HG03571 (cell line): ENCODE measurements at regions not wholly inside any gene's neighbourhood (a gene's known extent, or its start where the extent isn't known, plus 50 kb on each side); places are given as distances from the start of the nearest gene placed in this dataset.

Experiments used
- ATAC-seq: cut with Tn5 transposase; IDR thresholded peaks from one replicate; pipeline ENCODE4 v1.9.1; 2021; ENCODE audit not compliant: unreplicated experiment

GRCh38 chr9:19946441-19947109, 157.7 kb upstream of the SLC24A2 start:
- no peak for ATAC-seq

GRCh38 chr9:19941874-19942273, 153.0 kb upstream of the SLC24A2 start:
- no peak for ATAC-seq

GRCh38 chr9:19940811-19941535, 152.1 kb upstream of the SLC24A2 start:
- ATAC-seq, result no peak

GRCh38 chr9:19939734-19940278, 151.0 kb upstream of the SLC24A2 start:
- no peak for ATAC-seq

- no peak for ATAC-seq
Observed at GRCh38 chr9:19938990-19939733, 150.3 kb upstream of the SLC24A2 start.

- no peak for ATAC-seq
Observed at GRCh38 chr9:19937121-19937520, 148.3 kb upstream of the SLC24A2 start.

GRCh38 chr9:19936598-19936997, 147.8 kb upstream of the SLC24A2 start:
- ATAC-seq, result no peak

GRCh38 chr9:19935422-19935821, 146.6 kb upstream of the SLC24A2 start:
- no peak for ATAC-seq

GRCh38 chr9:19934301-19934871, 145.5 kb upstream of the SLC24A2 start:
- no peak for ATAC-seq

GRCh38 chr9:19931098-19931890, 142.5 kb upstream of the SLC24A2 start:
- ATAC-seq, result no peak

- ATAC-seq, result no peak
Observed at GRCh38 chr9:19927560-19927959, 138.7 kb upstream of the SLC24A2 start.

GRCh38 chr9:19926774-19927173, 137.9 kb upstream of the SLC24A2 start:
- ATAC-seq, result no peak

- ATAC-seq, result peak; percentile 92
Observed at GRCh38 chr9:19925674-19926503, 137.1 kb upstream of the SLC24A2 start.

GRCh38 chr9:19924080-19924479, 135.2 kb upstream of the SLC24A2 start:
- ATAC-seq, result no peak

GRCh38 chr9:19922476-19923118, 133.8 kb upstream of the SLC24A2 start:
- no peak for ATAC-seq

GRCh38 chr9:19920401-19920800, 131.6 kb upstream of the SLC24A2 start:
- ATAC-seq, result no peak

- no peak for ATAC-seq
Observed at GRCh38 chr9:19918630-19919029, 129.8 kb upstream of the SLC24A2 start.

GRCh38 chr9:19914044-19914443, 125.2 kb upstream of the SLC24A2 start:
- no peak for ATAC-seq

GRCh38 chr9:19913151-19913550, 124.3 kb upstream of the SLC24A2 start:
- ATAC-seq, result no peak
